Stimulated activated CD4-positive, alpha-beta T cell treated with anti-CD3 and anti-CD28 coated beads, Interleukin-12 subunit alpha, Interleukin-12 subunit beta, amount 100 ng/mL, for 4 hours (primary cell): ENCODE measurements at regions not wholly inside any gene's neighbourhood (a gene's known extent, or its start where the extent isn't known, plus 50 kb on each side); places are given as distances from the start of the nearest gene placed in this dataset.

Experiments
- DNase-seq: peaks from one replicate; pipeline ENCODE4 v3.0.0-alpha.2; 2020

DNA sequence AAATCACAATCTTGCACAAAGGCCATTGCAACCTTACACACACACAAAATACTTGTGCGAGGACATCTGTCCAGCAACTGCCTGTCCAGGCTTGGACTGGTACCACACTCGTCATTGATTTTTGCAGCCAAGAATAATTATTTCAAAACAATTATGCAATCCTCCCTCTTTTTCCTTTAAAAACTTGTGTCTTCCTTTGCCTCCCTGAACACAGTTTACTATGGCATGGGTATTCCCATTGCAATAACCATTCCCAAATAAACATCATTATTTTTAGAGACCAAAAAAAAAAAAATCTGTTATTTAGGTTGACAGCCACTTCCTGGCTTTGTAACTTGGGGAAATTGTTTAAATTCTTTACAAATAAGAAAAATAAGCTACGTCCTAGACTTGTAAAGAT lies 54.0 kb downstream of the C11orf91 start:
- no peak for DNase-seq

DNA sequence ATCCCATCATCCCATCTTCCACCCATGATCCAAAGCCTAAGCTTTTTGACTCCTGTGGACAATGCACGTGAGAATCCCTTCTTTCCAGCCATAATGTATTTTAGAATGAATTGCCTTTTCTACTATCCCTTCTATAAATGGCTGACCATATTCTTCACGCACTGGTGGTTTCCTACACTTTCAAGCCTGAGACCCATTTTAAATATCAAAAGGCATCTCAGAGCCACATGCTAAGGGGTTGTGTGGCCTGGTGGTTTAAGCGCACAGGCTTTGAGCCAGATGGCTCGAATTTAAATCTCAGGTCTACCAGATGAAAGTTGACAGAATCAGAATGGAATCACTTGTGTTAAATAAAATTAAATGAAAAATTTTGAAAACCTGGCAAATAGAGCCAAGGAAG lies 54.5 kb downstream of the C11orf91 start:
- DNase-seq = no peak

DNA sequence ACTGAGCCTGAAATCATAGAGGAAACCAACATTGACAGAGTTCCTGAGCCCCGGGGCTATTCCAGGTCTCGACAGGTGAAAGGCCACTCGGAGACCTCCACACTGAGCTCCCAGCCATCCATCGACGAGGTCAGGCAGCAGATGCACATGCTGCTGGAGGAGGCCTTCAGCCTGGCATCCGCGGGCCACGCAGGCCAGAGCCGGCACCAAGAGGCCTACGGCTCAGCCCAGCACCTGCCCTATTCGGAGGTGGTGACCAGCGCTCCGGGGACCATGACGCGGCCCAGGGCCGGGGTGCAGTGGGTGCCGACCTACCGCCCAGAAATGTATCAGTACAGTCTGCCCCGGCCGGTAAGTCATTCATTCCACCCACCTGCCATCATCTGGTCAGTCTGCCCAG lies 54.9 kb downstream of the C11orf91 start:
- no peak for DNase-seq

DNA sequence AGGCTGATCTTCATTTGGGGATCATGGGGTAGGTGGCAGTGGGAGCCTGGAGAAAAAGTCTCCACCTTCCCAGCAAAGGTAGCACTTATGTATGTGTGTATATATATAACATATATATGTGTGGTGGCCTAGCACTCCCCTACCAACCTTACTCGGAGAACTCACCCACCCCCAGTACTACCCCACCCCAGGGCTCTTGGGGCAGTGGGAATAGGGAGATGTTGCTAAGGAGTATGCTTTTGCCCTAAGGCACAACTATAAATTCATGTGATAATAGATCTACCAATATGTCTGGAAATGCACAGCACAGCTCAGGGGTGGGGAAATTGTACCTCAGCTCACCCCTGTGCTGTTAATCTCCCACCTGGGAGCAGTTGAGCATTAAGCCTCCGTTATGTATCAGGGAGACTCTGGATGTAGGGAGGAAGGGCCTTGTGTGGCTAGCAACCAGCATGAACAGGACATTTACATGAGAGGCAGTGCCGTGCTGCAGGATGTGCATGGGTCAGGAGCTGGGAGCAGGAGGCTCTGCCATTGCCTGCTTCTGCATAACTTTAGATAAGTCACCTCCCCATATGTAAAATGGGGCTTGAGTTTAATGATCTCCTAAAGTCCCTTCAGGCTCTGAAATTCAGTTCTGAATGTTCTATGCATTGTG lies 57.3 kb downstream of the C11orf91 start:
- DNase-seq = no peak

DNA sequence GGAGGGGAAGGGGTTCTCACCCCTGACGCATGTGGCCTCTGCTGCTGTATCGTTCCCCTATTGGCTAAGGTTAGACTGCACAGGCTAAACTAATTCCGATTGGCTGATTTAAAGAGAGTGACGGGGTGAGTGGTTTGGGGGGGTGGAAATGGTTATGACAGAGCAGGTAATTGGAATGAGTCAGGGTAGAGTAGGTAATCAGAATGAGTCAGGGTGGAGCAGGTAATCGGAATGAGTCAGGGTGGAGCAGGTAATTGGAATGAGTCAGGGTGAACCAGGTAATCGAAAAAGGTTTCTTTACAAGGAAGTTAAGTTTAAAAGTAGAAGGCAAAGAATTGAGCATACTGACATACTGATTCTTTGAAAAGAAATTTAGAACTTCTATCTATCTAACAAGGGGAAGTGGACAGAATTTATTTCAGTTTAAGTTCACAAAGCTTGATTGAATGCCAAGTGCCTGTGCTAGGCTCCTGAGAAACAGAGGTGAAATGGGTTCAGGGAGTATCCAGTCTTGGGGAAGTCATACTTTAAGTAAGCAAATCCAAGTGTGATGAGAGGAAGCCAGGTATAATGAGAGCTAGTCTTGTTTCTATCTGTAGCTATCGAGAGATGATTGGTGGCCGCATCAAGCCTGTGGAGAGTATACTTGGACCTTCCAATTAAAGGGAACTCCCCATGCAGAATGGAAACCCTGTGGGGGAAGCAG lies 58.0 kb downstream of the C11orf91 start:
- DNase-seq = no peak

DNA sequence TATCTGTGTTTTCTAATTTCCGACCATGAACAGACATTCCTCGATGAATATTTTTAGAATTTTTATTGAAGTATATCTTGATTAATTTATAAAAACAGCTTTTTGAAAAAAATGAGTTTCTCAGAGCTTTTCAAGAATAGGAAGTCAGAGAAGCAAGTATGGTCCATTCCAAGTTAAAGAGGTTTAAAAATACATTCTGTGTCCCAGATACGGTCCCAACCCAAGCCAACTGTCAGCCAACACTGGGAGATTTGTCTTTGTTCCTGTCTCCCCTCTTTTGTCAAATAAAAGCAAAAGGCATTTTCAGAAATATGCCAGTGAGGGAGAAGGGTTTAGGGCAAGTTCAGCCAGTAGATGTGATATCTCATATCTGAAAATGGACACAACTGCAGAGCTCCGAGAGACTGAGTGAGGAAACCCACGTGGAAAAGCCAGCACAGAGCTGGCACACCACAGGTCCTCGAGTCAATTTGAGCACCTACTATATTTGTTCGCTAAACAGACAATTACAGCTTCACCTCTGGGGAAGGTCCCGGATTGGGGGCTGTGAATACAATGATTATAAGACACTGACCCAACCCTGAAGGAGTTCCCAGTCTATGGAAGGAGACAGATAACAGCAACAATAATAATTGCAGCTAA lies 59.8 kb downstream of the C11orf91 start:
- DNase-seq = no peak

DNA sequence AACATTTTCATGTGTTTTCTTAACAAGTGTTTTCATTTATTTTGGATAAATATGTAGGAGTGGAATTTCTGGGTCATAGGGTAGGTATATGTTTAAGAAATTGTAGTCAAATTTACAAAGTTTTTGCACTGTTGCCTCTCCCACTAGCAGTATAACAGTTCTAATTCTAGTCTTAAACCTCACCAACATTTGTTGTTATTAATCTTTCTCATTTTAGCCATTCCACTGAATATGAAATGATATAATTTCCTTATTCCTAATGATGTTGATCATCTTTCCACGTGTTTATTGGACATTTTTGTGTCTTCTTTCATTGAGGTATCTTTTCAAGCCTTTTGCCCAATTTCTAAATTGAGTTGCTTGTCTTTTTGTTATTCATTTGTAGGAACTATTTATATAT lies 62.0 kb downstream of the C11orf91 start:
- DNase-seq = no peak

DNA sequence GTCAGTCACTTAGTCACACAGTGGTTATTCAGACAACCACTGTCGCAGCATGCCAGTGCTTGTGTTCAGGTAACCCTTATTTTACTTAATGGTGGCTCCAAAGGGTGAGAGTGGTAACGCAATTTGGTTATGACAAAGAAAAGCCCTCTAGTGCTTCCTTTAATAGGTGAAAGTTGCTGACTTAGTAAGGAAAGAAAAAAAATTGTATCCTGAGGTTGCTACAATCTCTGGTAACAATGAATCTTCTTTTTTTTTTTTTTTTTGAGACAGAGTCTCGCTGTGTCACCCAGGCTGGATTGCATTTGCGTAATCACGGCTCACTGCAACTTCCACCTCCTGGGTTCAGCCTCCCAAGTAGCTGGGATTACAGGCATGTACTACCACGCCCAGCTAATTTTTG lies 64.5 kb downstream of the C11orf91 start:
- no peak for DNase-seq

DNA sequence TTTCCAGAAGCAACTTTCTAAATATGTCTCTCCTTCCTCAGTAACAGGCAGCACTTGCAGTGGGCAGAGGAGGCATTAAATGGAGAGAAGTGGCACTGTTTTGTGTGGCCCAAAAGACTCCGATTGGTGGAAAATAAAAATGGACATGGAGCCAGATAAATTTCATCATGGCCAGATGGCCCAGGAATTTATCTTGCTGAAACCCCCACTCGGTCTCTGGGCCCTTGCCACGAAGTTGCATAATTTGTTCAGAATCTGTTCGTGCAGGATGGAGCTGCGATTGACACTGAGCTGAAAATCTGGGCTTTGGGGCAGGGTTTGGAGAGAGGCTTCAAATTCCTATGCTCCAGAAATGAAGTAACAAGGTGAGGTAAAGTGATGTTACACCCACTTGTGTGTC lies 65.5 kb downstream of the C11orf91 start:
- DNase-seq = no peak

DNA sequence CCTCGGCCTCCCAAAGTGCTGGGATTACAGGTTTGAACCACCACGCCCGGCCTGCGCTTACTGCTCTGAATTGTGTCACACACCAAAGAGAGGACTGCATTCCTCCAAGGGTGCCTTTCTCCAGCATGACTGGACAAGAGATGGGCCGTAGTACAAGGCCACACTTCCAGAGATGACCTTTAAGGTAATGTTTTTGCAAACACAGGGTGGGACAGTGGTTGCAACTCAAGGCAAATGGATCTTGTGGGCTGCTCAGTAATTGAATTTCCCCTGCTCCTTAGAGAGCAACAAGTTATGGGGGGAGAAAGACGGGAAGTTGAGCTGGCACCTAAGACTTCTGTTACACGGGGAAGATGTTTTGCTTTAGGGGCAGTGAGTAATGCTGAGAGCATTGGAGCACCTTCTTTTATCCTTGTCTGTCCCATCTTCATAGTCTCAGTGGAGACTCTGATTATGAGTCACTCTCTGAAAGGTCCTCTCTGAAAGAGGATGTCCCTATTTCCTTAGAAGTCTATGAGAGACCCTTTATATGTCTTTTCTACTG lies 66.3 kb downstream of the C11orf91 start:
- no peak for DNase-seq

DNA sequence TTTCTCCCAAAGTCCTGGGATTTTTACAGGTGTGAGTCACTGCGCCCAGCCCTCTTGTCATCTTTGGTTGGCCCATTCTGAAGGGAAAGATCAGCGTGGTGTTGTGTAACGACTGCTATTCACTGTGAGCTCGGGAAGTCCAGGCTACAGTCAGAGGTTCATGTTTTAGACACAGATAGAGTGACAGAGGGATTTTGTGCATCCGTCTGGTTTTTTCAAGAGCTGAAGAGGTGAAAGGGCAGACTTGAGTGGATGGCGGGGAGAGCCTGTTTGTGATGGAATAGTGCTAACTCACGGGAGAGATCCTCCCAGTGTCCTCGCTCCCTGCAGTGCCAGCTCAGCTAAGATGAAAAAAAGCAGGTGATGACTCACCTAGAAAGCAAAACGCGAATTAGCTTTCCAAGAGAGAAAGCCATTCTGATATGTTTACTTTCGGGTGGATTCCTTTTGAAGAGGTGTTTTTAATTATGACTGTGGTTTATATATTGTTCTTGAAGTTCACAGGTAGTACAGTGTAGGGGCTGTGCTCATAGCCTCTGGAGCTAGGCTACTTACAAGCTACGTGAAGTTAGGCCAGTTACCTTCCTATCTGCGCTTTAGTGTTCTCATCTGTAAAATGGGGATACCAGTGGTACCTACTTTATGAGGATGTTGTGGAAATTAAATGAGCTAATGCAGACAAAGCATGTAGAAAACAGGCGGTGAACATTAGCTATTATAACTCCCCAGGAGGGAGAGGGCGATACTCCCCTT lies 67.2 kb downstream of the C11orf91 start:
- DNase-seq = no peak

DNA sequence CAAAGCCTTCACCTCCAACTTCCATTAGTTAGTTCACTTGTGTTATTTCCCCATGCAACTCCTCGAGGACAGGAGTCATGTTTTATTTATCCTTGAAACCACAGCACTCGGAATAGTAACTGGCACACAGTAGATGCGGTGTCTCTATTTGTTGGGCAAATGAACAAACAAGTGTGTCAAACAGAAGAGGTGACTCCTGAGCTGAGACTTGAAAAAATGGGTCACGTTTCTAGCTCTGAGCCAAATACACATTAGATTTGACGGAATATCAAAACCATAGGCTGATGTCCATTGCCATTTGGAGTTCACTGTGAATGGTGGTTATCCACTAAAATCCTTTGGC lies 68.9 kb downstream of the C11orf91 start:
- no peak for DNase-seq

DNA sequence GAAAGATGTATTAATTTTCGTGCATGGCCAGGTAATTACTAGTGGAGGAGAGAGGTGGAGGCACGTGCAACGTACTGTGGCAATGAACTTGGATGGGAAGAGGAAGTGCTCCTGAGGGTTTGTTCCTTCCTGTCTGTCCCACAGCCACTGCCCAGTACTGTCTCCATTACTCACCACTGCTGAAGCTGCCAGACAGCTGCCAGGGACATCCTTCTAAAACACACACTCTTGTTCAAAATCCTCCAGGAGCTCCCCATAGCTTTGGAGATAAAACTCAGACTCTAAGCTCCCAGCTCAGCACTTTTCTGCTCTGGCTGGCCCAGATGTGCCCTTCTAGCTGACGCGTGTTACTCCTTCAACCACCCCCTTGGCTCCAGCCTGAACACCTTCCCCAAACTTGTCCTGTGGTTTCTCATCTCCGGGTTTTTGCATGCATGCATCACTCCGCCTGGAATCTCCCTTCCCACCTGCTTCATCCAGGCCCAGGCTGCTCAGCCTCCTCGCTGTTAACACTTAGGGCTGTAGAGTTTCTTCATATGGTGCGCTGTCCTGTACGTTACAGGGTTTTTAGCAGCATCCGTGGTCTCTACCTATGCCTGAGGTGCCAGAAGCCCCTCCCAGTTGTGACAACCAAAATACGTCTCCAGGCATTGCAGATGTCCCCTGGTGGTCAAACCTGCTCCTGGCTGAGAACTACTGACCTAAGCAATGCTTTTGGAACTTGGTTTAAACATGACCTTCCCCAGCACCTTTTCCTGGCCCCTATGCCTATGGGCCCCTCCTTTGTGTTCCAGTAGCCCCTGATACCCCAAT lies 69.5 kb downstream of the C11orf91 start:
- no peak for DNase-seq

DNA sequence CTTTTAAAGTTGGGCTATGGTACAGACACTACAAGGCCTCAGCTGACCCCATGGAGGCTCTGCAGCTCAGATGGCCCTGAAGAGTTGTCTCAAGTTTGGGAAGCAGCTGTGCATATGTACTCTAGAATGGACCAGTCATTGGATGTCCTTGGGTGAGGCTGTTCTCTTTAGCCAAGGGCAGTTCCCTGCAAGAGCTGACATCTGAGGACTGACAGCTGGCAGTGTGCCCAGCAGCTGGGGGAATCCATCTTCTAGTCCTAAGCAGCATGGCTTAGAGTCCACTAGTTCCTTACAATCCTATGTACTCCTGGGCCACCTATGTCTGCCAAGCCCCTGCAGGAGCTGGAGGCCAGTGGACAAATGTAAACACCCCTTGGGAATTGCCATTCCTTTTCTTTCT lies 76.5 kb downstream of the C11orf91 start:
- no peak for DNase-seq

DNA sequence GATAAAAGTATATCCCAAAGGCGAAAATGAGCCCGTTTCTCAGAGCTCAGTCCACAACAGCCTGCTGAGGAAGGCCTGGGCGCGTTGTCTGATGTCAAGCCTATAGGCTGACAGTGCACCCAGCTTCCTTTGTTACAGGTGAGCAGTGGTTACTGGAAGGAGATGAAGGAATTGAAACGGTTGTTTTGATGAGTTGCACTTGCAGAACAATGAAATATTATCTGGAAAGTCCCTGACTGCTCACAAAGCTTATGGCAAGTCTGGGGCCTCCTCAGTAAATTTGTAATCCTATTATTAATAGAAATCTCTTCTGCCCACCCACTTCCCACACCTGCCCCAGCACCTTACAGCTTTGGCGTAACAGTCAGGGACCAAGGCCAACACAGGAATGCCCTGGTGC lies 77.8 kb downstream of the C11orf91 start:
- DNase-seq = no peak

DNA sequence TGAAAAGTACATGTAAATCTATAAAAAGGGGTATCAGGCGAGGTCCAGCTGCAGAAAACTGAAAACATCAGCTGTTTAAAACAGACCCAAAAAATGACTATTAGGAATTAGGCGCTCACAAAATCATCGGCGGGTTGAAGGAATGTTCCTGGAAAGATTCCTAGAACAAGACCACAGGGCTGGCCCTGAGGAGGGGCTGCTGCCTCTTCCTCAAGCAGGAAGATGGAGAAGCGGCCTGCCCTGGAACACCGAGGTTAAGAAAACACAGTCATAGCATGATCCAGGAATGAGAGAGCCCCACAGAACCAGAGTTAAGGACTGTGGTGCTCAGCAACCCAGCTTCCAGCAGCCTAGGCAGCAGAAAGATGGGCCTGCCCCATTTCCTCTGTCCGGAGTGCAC lies 78.4 kb downstream of the C11orf91 start:
- no peak for DNase-seq

DNA sequence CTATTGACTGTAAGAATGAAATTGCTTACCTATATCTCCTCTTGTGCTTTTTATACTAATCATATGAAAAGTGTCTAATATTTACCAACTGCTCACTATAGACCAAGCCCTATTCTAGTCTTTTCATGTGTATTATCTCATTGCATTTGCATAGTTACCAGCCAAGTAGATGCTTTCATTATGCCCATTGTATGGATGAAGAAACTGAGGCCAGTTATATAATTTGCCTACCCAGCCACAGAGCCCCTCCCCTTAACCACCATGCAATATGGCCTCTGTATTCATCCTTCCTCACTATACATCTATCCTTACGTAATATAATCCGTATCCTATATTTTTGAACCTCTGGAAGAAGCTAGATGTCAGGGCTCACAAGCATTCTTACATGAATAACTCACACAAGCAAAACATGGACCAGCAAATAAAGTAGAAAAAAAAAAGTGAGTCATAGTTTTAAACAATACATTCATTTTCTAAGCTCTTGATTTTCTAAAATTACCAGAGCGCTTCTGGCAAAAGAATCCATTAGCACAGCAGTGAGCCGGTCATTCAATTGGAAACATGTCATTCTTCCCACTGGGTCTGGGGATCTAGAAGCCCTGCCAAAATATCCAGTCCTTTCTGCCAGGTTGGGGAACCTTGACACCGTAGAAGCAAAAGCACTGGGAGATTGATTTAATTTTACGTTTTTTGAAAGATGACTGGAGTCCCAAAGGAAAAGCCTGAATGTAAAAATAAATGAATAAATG lies 80.0 kb downstream of the C11orf91 start:
- DNase-seq = no peak

DNA sequence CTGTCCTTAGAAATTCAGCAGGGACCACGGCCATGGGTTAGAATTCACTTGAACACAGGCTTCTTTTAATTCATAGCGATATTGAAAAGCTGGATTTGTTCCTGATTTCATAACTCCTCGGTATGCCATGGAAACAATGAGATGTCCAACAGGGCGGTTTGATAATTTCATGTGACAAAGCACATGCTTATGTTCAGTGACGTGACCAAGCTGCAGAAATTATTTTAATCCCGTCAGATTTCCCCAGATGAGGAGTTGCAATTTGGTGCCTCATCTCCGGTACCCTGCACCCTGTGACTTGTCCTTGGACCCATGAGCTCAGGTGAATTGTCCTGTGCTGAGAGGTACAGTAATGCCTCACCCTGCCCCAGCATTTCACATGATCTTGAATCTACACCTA lies 81.7 kb downstream of the C11orf91 start:
- DNase-seq = no peak

DNA sequence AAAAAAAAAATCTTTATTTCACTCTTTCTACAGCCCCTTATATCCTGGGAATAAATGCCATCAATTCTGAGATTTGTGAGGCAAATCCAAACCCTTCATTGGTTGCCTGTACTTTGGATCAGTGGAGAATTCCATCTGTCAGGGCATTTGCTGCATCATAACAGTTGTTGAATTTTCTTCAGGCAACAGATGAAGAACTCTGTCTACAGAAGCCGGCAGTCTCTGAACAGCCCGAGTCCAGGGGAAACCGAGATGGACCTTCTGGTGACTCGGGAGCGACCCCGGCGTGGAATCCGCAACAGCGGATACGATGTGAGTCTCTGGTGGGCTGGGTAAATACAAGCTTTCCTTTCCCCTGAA lies 82.3 kb downstream of the C11orf91 start:
- no peak for DNase-seq

DNA sequence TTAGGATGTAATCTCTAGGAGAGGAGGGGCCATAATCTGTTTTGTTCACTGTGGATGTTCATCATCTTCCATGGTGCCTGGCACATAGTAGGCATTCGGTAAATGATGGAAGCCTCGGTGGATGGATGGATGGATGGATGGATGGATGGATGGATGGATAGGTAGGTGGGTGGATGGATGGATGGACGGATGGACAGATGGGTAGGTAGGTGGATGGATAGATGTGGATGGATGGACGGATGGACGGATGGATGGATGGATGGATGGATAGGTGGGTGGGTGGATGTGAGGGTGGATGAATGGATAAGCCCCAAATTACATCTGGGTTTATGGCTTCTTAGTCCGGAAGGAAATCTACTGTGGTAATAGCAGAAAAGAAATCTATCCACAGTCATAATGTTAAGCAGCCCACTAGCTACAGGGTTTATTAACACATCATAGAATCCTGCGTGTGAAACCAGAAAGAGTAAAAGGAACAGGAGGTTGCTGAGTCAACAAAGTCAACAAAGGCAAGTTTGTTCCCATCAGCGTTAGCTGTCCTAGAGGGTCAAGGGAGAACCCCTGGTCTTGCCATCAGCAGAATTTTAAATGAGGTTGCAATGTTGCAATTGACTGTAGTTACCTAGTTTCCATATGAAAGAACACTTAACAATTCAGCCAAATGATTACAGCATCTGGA lies 82.8 kb downstream of the C11orf91 start:
- no peak for DNase-seq

DNA sequence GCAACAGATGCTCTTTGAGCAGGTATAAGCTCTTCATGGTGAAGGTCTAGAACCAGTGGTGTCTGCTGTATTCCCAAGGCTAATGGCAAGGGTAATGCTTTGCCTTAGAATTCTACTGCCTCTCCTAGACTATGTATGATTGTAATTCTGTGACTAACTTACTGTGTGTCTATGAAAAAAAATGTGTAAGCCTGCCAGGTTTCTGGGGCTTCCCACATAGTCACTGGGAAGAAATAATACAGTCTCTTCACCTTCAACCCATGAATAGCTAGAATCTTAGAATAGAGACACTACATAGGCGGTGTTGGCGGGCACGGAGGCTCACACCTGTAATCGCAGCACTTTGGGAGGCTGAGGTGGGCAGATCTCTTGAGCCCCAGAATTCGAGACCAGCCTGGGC lies 84.1 kb downstream of the C11orf91 start:
- no peak for DNase-seq
